SK-N-SH treated with all-trans-retinoic acid at 6 μM for 48 hours (cell line): ENCODE measurements at regions not wholly inside any gene's neighbourhood (a gene's known extent, or its start where the extent isn't known, plus 50 kb on each side); places are given as distances from the start of the nearest gene placed in this dataset.

Source experiments
- ATAC-seq: fragments of 200-7000 bp; cut with Tn5 transposase; 3 replicates; pipeline ENCODE4 v1.9.1; 2020; ENCODE audit warnings: mild to moderate bottlenecking, moderate library complexity
- ARNTL ChIP-seq: fragments of 450-650 bp; formaldehyde crosslinking; IDR thresholded peaks from 2 replicates; pipeline ENCODE4 v1.5.0; 2020; ENCODE audit warnings: low read depth, mild to moderate bottlenecking, moderate library complexity, borderline replicate concordance
- BACH2 ChIP-seq: fragments of 250-450 bp; sonication (Bioruptor Pico); IDR thresholded peaks from 2 replicates; pipeline ENCODE4 v1.9.0; 2021; ENCODE audit warnings: mild to moderate bottlenecking, borderline replicate concordance
- CREB5 ChIP-seq: fragments of 250-450 bp; sonication (Bioruptor Pico); IDR thresholded peaks from 2 replicates; pipeline ENCODE4 v1.5.1; 2020; ENCODE audit warnings: low read depth, mild to moderate bottlenecking, moderate library complexity
- CSDC2 ChIP-seq: fragments of 250-450 bp; sonication (Bioruptor Pico); IDR thresholded peaks from 2 replicates; pipeline ENCODE4 v1.5.0; 2020; ENCODE audit warnings: mild to moderate bottlenecking, moderate library complexity
- CSRNP3 ChIP-seq: fragments of 250-450 bp; sonication (Bioruptor Pico); IDR thresholded peaks from 2 replicates; pipeline ENCODE4 v1.5.1; 2021; ENCODE audit warnings: mild to moderate bottlenecking, moderate library complexity
- ESRRG ChIP-seq: fragments of 250-450 bp; sonication (Bioruptor Pico); IDR thresholded peaks from 2 replicates; pipeline ENCODE4 v1.6.1; 2021; ENCODE audit warnings: mild to moderate bottlenecking
- GLIS3 ChIP-seq: fragments of 250-450 bp; sonication (Bioruptor Pico); IDR thresholded peaks from 2 replicates; pipeline ENCODE4 v1.5.0; 2020; ENCODE audit warnings: mild to moderate bottlenecking, moderate library complexity
- ISL1 ChIP-seq: fragments of 250-450 bp; sonication (Bioruptor Pico); IDR thresholded peaks from 2 replicates; pipeline ENCODE4 v2.1.2; 2022; ENCODE audit warnings: mild to moderate bottlenecking, moderate library complexity
- OSR1 ChIP-seq: fragments of 250-450 bp; sonication (Bioruptor Pico); IDR thresholded peaks from 2 replicates; pipeline ENCODE4 v1.8.0; 2022; ENCODE audit warnings: moderate library complexity, mild to moderate bottlenecking, inconsistent platforms
- PATZ1 ChIP-seq: fragments of 250-450 bp; sonication (Bioruptor Pico); IDR thresholded peaks from 2 replicates; pipeline ENCODE4 v1.8.0; 2020; ENCODE audit warnings: mild to moderate bottlenecking, moderate library complexity, borderline replicate concordance
- POU6F1 ChIP-seq: fragments of 250-450 bp; sonication (Bioruptor Pico); IDR thresholded peaks from 2 replicates; pipeline ENCODE4 v1.8.0; 2021; ENCODE audit warnings: low read depth, mild to moderate bottlenecking, moderate library complexity, borderline replicate concordance
- PPARA ChIP-seq: fragments of 250-450 bp; sonication (Bioruptor Pico); IDR thresholded peaks from 2 replicates; pipeline ENCODE4 v1.5.0; 2020; ENCODE audit warnings: mild to moderate bottlenecking, borderline replicate concordance
- RARB ChIP-seq: fragments of 250-450 bp; sonication (Bioruptor Pico); IDR thresholded peaks from 2 replicates; pipeline ENCODE4 v1.8.0; 2021; ENCODE audit warnings: mild to moderate bottlenecking, moderate library complexity
- SNAI2 ChIP-seq: fragments of 250-450 bp; sonication (Bioruptor Pico); IDR thresholded peaks from 2 replicates; pipeline ENCODE4 v1.5.0; 2020; ENCODE audit warnings: mild to moderate bottlenecking, moderate library complexity
- TCF4 ChIP-seq: fragments of 250-450 bp; sonication (Bioruptor Pico); IDR thresholded peaks from 2 replicates; pipeline ENCODE4 v1.8.0; 2021; ENCODE audit warnings: mild to moderate bottlenecking, moderate library complexity, borderline replicate concordance
- TOX ChIP-seq: fragments of 250-450 bp; sonication (Bioruptor Pico); IDR thresholded peaks from 2 replicates; pipeline ENCODE4 v1.8.0; 2021; ENCODE audit warnings: mild to moderate bottlenecking, moderate library complexity, borderline replicate concordance
- TSHZ2 ChIP-seq: fragments of 250-450 bp; sonication (Bioruptor Pico); IDR thresholded peaks from 2 replicates; pipeline ENCODE4 v1.5.0; 2020; ENCODE audit warnings: mild to moderate bottlenecking, moderate library complexity
- ZC3H10 ChIP-seq: fragments of 250-450 bp; sonication (Bioruptor Pico); IDR thresholded peaks from 2 replicates; pipeline ENCODE4 v1.5.1; 2021; ENCODE audit warnings: mild to moderate bottlenecking, moderate library complexity
- ZFP3 ChIP-seq: fragments of 250-450 bp; sonication (Bioruptor Pico); IDR thresholded peaks from 2 replicates; pipeline ENCODE4 v1.5.0; 2020; ENCODE audit warnings: mild to moderate bottlenecking, moderate library complexity
- ZFP30 ChIP-seq: fragments of 450-650 bp; formaldehyde crosslinking; IDR thresholded peaks from 2 replicates; pipeline ENCODE4 v1.5.0; 2022; ENCODE audit warnings: mild to moderate bottlenecking, moderate library complexity
- ZNF565 ChIP-seq: fragments of 450-650 bp; formaldehyde crosslinking; conservative IDR thresholded peaks from 2 replicates; pipeline ENCODE4 v1.5.0; 2020; ENCODE audit warnings: low read depth, mild to moderate bottlenecking, moderate library complexity
- ZNF70 ChIP-seq: fragments of 450-650 bp; formaldehyde crosslinking; IDR thresholded peaks from 2 replicates; pipeline ENCODE4 v1.5.0; 2020; ENCODE audit warnings: mild to moderate bottlenecking, moderate library complexity
- ZNF8 ChIP-seq: fragments of 450-650 bp; formaldehyde crosslinking; IDR thresholded peaks from 2 replicates; pipeline ENCODE4 v1.5.0; 2020; ENCODE audit warnings: mild to moderate bottlenecking, moderate library complexity

- TF ChIP-seq PATZ1 (no peak), ZC3H10 (CRISPR knock-in tag) (no peak), TOX (no peak), CREB5 (no peak), ZNF8 (CRISPR knock-in tag) (no peak), ESRRG (CRISPR knock-in tag) (no peak), PPARA (CRISPR knock-in tag) (no peak), CSRNP3 (CRISPR knock-in tag) (no peak), POU6F1 (CRISPR knock-in tag) (no peak), TSHZ2 (no peak), ZFP30 (CRISPR knock-in tag) (no peak), RARB (CRISPR knock-in tag) (no peak), ZFP3 (no peak), TCF4 (no peak), SNAI2 (CRISPR knock-in tag) (no peak), CSDC2 (no peak), ARNTL (CRISPR knock-in tag) (no peak), ZNF70 (CRISPR knock-in tag) (no peak), OSR1 (no peak), BACH2 (CRISPR knock-in tag) (no peak)
- peak; percentile 75 for ATAC-seq
These were observed 266.4 kb upstream of the NCAM1 start for GRCh38 chr11:112694813-112695212.

- TF ChIP-seq SNAI2 (CRISPR knock-in tag): no peak
- no peak for TF ChIP-seq ARNTL (CRISPR knock-in tag)
- TF ChIP-seq ZFP3: no peak
- no peak for TF ChIP-seq RARB (CRISPR knock-in tag)
- no peak for TF ChIP-seq ZC3H10 (CRISPR knock-in tag)
- no peak for TF ChIP-seq TCF4
- TF ChIP-seq CREB5: no peak
- no peak for TF ChIP-seq ZFP30 (CRISPR knock-in tag)
- TF ChIP-seq PPARA (CRISPR knock-in tag): no peak
- TF ChIP-seq CSDC2: no peak
- no peak for TF ChIP-seq POU6F1 (CRISPR knock-in tag)
- TF ChIP-seq BACH2 (CRISPR knock-in tag): no peak
- TF ChIP-seq TOX: no peak
- no peak for TF ChIP-seq PATZ1
- TF ChIP-seq ISL1 (CRISPR knock-in tag): no peak
- TF ChIP-seq ESRRG (CRISPR knock-in tag): no peak
- TF ChIP-seq OSR1: no peak
- no peak for TF ChIP-seq ZNF70 (CRISPR knock-in tag)
- no peak for TF ChIP-seq GLIS3 (CRISPR knock-in tag)
- TF ChIP-seq ZNF565: no peak
- TF ChIP-seq, all 23 proteins: peak for 0
- peak; percentile 74 for ATAC-seq
These were observed 263.6 kb upstream of the NCAM1 start for GRCh38 chr11:112697391-112698178.
